GM12874 (cell line): ENCODE measurements at regions not wholly inside any gene's neighbourhood (a gene's known extent, or its start where the extent isn't known, plus 50 kb on each side); places are given as distances from the start of the nearest gene placed in this dataset.

Experiments used
- TF ChIP-seq, protein P1 (sequence below): IDR thresholded peaks from 2 replicates; pipeline ENCODE4 v1.5.1; 2011; ENCODE audit warnings: low read depth, mild to moderate bottlenecking, control low read depth, low read length, moderate library complexity; ENCODE audit not compliant: insufficient read depth

DNA sequence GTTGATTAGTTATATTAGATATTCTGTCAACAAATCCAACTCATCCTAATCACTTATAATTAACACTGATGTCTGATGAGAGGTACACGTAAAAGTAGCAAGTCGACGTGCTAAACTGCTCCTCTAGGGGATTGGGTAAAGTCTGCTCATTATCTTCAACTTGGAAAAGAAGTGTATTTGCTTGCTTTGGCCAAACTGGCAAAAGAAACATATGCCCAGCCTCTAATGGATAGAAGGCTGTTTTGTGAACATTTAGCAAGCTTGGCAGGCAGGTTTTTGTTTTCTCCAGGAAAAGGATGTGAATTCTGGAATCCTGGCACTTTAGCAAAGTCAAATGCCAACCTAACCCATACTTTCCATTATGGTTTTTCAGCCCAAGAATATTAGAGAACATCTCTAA is 264.8 kb downstream of the TBL1XR1 start:
- TF ChIP-seq, protein P1, sequence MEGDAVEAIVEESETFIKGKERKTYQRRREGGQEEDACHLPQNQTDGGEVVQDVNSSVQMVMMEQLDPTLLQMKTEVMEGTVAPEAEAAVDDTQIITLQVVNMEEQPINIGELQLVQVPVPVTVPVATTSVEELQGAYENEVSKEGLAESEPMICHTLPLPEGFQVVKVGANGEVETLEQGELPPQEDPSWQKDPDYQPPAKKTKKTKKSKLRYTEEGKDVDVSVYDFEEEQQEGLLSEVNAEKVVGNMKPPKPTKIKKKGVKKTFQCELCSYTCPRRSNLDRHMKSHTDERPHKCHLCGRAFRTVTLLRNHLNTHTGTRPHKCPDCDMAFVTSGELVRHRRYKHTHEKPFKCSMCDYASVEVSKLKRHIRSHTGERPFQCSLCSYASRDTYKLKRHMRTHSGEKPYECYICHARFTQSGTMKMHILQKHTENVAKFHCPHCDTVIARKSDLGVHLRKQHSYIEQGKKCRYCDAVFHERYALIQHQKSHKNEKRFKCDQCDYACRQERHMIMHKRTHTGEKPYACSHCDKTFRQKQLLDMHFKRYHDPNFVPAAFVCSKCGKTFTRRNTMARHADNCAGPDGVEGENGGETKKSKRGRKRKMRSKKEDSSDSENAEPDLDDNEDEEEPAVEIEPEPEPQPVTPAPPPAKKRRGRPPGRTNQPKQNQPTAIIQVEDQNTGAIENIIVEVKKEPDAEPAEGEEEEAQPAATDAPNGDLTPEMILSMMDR, result no peak

DNA sequence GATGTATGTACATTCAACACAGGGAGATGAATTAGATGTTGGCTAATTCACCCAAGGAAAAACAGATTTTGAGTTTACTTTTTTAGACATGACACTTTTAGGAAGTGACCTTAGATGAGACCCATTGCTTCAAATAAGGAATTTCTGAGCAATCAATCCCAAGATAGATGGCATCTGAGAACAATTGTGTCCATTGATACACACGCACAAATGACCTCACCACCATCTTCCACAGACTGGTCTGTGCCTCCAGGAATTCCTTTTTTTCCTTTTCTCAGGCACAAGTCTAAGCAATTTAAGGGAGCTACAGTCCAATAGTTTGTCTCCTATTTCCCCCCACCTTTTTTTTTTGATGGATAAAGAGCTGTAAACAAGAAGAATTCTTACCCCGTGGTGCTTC is 265.3 kb downstream of the TBL1XR1 start:
- TF ChIP-seq, protein P1, result no peak

DNA sequence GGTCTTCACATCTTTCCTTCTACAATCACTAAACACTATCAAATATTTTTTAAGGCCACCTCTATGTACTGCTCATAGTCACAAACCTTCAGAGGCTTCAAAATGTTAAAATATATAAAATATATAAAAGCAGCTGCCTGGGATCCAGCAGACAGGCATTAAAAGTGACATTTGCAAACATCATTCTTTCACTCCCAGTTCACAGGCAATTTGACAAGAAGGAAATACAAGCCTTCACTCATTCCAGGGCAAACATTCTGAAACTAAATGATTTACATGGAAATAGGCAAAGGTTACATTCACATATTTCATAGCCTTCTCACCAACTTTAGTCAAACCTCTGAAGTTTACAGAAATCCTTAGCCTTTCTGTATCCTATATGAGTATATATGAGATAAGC is 266.3 kb downstream of the TBL1XR1 start:
- TF ChIP-seq, protein P1, result no peak

DNA sequence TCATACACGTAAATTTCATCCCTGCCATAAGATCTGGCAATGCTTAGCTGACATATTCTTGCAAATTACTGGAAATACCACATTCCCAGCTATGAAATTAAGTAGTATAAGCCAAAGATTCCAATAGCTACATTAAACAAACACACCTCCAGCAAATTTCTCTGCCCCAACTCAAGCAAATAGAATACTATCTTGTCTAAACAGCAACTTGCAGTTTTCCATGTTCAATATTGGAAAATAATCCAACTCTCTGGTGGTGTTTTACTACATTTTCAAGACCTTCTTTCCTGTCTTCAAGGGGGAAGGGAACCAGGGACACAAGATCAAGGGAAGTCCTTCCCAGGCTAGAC is 268.7 kb downstream of the TBL1XR1 start:
- TF ChIP-seq, protein P1, result no peak

DNA sequence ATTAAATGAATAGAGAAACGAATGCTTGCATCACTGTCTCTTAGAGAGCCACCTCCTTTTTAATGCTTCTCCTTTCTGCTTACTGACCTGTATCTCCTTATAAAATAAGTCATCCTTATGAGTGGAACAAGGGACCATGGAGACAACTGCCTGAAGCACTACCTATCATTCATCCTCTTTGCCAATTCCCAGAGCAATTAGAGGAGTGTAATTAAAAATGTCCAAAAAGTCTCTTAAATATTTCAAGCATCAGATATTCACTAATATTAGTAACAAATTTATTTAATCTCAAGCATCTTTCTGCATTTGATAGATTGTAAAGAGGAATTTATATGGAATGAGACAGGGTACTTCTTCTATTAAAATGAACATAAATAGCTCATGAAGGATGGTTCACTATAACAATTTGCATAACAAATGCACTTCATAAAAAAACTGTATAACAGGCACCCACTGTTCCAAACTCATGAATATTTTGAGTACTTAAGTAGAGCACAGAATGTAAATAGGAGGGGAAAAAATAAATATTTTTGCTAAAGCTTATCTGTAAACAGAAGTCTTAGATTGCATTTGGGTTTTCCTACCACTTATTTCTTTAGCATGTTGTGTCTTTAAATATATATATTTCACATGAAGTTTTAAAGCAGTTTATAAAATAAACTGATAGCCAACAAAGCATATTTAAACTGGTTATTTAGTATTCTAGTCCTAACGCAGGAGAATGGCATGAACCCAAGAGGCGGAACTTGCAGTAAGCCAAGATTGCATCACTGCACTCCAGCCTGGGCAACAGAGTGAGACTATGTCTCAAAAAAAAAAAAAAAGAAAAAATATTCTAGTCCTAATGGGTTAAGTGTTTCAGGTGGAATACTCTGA is 269.3 kb downstream of the TBL1XR1 start:
- TF ChIP-seq, protein P1, result no peak

DNA sequence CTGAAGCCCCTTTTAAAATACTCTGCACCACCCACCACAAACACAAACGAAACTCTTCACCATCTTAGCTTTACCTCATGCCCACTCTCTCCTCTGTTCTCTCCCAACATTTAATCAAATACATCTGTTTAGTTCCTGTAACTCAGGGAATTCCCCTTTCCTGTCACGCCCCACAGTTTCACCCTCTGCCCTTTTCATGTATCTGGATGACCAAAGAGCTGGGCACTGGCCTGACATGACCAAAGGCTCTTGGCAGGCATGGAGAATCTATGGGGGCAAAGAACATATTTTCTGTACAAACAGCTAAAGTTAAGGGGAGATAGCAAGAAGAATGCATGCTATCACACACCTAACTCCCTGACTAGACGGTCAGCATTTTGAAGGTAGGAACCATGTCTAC is 270.0 kb downstream of the TBL1XR1 start:
- TF ChIP-seq, protein P1, result no peak

DNA sequence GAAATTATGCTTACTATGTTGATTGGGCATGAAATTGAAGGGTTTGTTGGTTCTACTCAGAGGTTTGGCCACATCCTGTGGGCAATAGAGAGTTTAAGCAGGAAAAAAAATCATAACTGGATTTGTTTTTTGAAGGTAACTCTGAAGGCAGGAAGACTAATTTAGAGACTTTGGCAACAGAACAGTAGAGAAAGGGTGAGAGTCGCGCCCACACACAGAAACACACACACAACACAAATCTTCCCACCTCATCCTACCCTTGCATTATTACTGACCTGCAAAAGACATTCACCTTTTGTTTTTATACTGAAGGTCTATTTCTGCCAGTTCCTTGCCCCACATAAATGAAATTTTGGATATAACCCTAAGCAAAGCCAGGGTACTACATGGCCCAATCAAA is 270.6 kb downstream of the TBL1XR1 start:
- TF ChIP-seq, protein P1, result no peak
